Fibroblast of skin of left quadriceps (primary cell): ENCODE measurements at regions not wholly inside any gene's neighbourhood (a gene's known extent, or its start where the extent isn't known, plus 50 kb on each side); places are given as distances from the start of the nearest gene placed in this dataset.
A peak's percentile ranks its signal among the peaks of the same experiment; 100 is the strongest.

Experiments
- DNase-seq, 2 experiments: peaks; one replicate each; pipeline ENCODE4 v3.0.0-alpha.2; 2013; ENCODE audit warnings: low read depth in 2 of 2

DNA sequence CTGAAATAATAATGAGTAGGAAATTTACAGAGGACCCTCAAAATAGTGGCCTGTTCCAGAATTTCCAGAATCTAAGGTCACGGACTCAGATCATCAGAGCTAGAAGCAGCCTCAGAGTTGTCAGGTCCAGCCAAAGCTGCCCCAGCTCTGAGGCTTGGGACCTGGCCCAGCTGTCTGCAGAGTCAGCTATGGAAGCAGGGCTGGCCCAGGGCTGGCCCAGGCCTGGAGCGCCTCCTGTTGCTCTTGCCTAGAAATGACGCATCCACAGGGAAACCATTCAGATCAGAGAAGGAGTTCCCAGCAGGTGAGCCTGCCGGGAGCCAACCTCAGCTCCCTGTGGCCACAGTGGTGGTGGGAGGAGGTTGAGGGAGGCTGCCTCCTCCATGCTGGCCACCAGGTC is 106.7 kb upstream of the ARL4C start:
- no peak for DNase-seq

GRCh38 chr2:234601213-234601612 is 104.3 kb upstream of the ARL4C start:
- DNase-seq, result no peak

DNA sequence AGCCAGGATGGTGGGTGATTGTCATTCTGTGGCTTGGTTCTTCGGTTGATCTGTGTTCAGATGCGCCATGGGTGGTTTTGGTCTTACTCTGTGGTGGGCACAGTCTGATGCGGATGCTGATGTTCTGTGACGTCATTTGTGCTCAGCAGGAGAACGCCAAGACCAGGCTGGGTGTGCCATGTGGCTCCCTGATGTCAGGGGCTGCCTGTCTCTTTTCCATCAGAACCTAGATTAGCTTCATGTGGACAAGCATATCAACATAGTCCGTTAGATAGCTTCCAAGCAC is 100.6 kb upstream of the ARL4C start:
- no peak for DNase-seq

- DNase-seq, result no peak
Observed at GRCh38 chr2:234596696-234597575, 100.1 kb upstream of the ARL4C start.

DNA sequence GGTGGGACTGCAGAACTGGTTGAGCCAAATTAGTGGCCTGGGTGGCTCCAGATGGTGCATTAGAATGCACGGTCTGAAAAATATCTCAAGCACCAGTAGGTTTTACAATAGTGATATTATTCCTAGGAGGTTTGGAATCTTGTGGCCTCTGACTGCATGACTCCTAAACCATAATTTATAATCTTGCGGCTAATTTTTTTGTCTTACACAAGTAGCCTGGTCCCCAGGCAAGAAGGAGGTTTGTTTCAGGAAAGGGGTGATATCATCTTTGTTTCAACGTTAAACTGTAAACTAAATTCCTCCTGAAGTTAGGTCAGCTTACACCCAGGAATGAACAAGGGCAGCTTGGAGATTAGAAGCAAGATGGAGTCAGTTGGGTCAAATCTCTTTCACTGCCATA is 98.9 kb upstream of the ARL4C start:
- peak; percentile 25 to 30 for DNase-seq

GRCh38 chr2:234594715-234595114 is 97.8 kb upstream of the ARL4C start:
- no peak for DNase-seq

GRCh38 chr2:234593636-234594035 is 96.8 kb upstream of the ARL4C start:
- DNase-seq, result no peak

GRCh38 chr2:234592541-234592940 is 95.7 kb upstream of the ARL4C start:
- DNase-seq, result no peak

- DNase-seq, result no peak
Observed at GRCh38 chr2:234590076-234590475, 93.2 kb upstream of the ARL4C start.

- DNase-seq, result no peak
Observed at GRCh38 chr2:234588054-234588430, 91.2 kb upstream of the ARL4C start.

DNA sequence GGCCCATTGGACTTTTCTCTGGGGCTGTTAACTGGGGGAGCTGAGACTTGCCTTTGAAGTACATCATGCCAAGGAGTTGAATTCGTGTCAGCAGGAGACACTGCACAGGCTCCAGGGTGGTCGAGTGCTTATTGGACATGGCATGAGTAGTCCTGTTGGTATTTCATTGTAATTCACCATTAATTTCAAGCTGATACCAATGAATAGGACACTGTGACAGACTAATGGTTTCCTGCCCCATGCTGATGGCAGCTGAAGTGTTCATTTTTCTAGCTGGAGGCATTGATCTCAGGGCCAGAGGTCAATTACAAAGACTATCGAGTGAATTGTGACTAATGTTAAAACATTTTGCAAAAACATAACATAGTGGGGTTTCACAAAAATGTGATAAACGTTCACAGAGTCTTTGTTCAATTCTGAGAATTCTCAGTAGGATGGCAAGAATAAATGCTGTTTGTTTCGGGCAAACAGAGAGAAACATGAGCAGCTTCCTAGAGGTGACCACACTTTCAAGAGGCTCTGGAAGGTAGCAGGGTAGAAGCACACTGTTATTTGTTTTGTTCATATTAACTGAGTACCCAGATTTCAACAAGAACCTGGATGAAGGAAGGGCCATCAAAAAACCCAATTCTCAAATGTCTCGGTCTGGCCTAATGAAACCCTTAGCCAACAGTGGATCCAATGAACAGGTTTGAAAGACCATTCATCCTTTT is 90.6 kb upstream of the ARL4C start:
- no peak for DNase-seq

DNA sequence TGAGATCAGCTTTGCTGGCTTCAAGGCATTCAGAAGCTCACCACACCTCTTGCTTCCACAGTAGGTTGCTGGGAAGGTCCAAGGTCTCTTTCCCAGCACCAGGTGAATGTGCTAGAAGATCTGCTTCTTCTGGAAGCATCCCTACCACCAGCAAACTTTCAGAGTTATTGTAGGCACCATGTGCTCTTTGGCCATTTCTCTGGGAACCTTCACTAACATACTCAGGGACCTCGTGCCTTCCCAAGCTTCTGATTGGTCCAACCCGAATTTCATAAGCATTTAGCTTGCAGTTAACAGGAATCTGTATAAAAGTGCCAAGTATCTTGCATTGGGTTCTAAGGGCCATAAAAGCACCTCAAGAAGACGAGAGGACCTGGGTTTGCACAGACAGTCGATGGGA is 86.5 kb upstream of the ARL4C start:
- no peak for DNase-seq

GRCh38 chr2:234580686-234581085 is 83.8 kb upstream of the ARL4C start:
- DNase-seq, result no peak

DNA sequence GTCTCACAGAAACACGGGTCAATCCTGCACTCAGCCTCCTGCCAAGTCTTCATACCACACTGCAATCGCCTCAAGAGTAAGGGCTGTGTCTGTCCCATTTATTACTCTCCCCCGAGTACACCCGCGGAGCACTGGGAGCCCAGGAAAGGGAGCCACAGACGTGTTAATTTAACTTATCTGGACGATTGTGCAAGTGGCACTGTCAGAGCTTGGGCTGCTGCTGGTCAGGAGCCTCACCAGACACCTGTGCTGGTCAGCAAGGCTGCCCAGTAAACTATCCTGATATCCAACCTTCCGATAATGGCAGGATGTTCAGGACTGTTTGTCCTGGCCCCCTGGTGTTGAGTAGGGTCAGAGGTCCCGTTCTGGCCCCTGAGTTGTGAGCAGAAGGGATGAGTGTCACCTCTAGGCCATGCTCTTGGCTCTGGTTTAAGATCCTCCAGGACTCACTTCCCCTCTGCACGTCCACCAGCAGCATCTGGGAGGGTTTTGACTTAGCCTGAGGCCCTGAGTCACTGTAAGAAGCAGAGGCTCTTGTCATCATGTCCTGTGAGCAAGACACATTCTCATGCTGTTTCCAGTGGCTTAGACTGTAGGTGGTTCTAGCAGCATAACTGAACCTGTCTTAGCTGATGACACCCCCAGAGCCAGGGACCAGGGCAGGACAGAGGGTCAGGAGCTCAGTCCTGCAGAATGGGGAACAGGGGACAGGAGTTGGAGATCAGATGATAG is 82.5 kb upstream of the ARL4C start:
- DNase-seq, result no peak

GRCh38 chr2:234578389-234578788 is 81.5 kb upstream of the ARL4C start:
- no peak for DNase-seq

DNA sequence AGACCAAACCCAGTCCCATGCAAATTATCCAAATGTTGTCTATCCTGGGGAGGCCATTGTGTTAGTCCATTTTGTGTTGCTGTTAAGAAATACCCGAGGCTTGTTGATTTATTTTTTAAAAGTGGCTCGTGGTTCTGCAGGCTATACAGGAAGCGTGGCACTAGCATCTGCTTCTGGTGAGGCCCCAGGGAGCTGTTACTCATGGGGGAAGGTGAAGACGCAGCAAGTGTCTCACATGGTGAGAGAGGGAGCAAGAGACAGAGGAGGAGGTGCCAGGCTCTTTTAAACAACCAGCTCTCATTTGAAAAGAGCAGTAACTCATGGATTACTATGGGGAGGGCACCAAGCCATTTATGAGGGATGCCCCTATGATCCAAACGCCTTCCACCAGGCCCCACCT is 80.3 kb upstream of the ARL4C start:
- DNase-seq, result no peak

DNA sequence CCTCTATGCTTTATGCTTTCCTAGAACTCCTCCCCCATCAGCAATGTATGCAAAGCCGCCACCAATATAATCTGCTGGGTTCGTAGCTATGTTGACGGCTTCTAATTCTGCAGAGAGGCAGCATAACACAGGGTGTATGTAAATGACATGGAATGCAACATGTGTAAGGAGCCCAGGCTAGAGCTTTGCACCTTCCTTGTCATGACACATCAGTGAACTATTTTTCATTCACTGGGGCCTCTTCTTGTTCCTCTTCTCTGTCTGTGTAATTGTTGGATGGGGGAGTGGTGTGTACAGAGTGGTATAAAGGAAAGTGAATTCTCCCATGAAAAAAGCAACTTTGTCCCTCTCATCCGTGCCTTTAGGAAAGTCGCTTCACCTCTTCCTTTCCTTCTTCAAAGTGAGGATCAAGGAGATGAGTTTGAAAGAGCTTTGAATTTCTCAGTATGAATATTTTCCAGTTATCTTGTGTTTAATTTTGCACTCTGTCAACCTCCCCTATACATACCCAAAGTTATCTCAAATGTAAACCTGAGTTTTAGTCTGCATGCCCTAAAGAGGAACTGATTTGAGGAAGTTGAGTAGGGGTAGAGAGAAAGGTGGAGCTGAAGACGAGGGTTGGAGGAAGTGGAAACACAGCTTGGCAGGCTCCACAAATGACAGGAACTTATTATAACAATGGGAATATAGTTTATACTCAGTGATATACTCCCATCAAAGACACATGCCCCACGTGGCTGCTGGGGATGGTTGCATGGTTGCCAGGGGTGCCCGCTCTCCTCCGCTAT is 74.9 kb upstream of the ARL4C start:
- DNase-seq, result no peak

GRCh38 chr2:234570476-234570875 is 73.6 kb upstream of the ARL4C start:
- no peak for DNase-seq

GRCh38 chr2:234569776-234570430 is 73.0 kb upstream of the ARL4C start:
- no peak for DNase-seq

DNA sequence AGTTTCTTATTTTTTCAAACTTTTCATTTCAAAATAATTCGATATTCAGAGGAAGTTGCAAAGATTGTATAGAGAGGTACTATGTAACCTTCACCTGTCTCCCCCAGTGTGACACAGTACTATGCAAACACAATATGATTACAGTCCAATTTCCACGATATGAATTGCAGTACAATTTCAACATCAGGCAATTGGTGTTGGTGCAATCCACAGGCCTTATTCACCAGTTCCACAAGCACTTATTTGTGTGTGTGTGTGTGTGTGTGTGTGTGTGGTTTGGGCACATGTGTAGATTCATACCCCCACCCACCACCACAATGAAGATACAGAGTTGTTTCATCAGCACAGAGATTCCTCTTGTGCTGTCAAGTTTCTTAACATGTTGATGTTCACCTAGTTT is 69.7 kb upstream of the ARL4C start:
- DNase-seq, result no peak

DNA sequence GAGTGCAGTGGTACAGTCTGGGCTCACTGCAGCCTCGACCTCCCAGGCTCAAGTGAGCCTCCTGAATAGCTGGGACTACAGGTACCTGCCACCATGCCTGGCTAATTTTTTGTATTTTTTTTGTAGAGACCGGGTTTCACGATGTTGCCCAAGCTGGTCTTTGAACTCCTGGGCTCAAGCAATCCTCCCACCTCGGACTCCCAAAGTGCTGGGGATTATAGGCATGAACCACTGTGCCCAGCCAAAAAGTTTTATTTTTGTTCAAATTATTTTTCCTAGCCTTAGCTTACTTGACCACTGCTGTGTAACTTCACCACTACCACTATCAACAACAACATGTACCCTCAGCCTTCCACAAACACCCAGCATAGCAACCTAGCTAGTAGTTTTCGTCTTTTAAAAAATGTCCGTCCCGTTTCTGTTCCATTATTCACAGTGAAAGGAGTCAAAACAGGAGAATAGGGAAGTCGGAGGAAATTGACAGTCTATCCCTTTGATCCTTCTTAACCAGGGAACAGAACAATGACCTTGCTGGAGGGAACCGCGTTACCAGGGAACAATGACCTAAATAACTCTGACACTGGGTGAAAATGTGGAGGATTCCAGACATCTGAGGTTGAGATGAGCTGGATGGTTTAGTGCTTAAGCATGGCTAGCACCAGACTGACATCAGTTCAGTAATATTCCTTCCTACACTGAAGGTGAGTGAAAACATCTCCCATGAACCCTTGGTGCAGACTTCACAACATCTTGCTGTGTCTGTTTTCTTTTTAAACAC is 69.2 kb upstream of the ARL4C start:
- no peak for DNase-seq
